CD4-positive, alpha-beta T cell treated with Interleukin-4 for 1 hour (primary cell): ENCODE measurements at regions not wholly inside any gene's neighbourhood (a gene's known extent, or its start where the extent isn't known, plus 50 kb on each side); places are given as distances from the start of the nearest gene placed in this dataset.

Source experiments
- DNase-seq, 2 donors: peaks; one replicate each; pipeline ENCODE4 v3.0.0-alpha.2; 2020 to 2022

GRCh38 chr15:39330061-39330460 is 250.8 kb upstream of the THBS1 start:
- no peak for DNase-seq

- DNase-seq: no peak
These were observed 249.3 kb upstream of the THBS1 start for GRCh38 chr15:39331584-39331983.

GRCh38 chr15:39332846-39333245 is 248.0 kb upstream of the THBS1 start:
- no peak for DNase-seq

GRCh38 chr15:39333393-39333792 is 247.5 kb upstream of the THBS1 start:
- no peak for DNase-seq

- no peak for DNase-seq
These were observed 247.0 kb upstream of the THBS1 start for GRCh38 chr15:39333896-39334295.

GRCh38 chr15:39336926-39337325 is 244.0 kb upstream of the THBS1 start:
- no peak for DNase-seq

GRCh38 chr15:39338251-39338650 is 242.6 kb upstream of the THBS1 start:
- DNase-seq: no peak

- no peak for DNase-seq
These were observed 239.8 kb upstream of the THBS1 start for GRCh38 chr15:39340903-39341645.

- no peak for DNase-seq
These were observed 236.2 kb upstream of the THBS1 start for GRCh38 chr15:39344662-39345141.

- DNase-seq: no peak
These were observed 235.7 kb upstream of the THBS1 start for GRCh38 chr15:39345176-39345575.

GRCh38 chr15:39347453-39347852 is 233.4 kb upstream of the THBS1 start:
- DNase-seq: no peak

GRCh38 chr15:39350785-39351184 is 230.1 kb upstream of the THBS1 start:
- DNase-seq: no peak

GRCh38 chr15:39354189-39354588 is 226.7 kb upstream of the THBS1 start:
- no peak for DNase-seq

GRCh38 chr15:39357480-39358268 is 223.2 kb upstream of the THBS1 start:
- DNase-seq: no peak

- DNase-seq: no peak
These were observed 222.3 kb upstream of the THBS1 start for GRCh38 chr15:39358441-39359041.

- no peak for DNase-seq
These were observed 221.1 kb upstream of the THBS1 start for GRCh38 chr15:39359771-39360170.

- no peak for DNase-seq
These were observed 220.4 kb upstream of the THBS1 start for GRCh38 chr15:39360452-39360851.

- DNase-seq: no peak
These were observed 219.4 kb upstream of the THBS1 start for GRCh38 chr15:39361497-39361896.

GRCh38 chr15:39362821-39363561 is 217.9 kb upstream of the THBS1 start:
- no peak for DNase-seq

GRCh38 chr15:39363761-39364586 is 216.9 kb upstream of the THBS1 start:
- DNase-seq: no peak

- no peak for DNase-seq
These were observed 216.2 kb upstream of the THBS1 start for GRCh38 chr15:39364721-39365120.

- DNase-seq: no peak
These were observed 215.7 kb upstream of the THBS1 start for GRCh38 chr15:39365161-39365560.
